Panc1 (cell line): ENCODE measurements at regions not wholly inside any gene's neighbourhood (a gene's known extent, or its start where the extent isn't known, plus 50 kb on each side); places are given as distances from the start of the nearest gene placed in this dataset.

ENCODE experiments used
- ATAC-seq: fragments of 200-7000 bp; cut with Tn5 transposase; 2 replicates; pipeline ENCODE4 v1.9.1; 2020; ENCODE audit warnings: mild to moderate bottlenecking, moderate library complexity
- BruUV-seq: library from RNA; stranded (reverse); fragments of 400-500 nt; replicated peaks from 2 replicates; lab custom pipeline; 2021; lab: Mats Ljungman, UMichigan
- CTCF ChIA-PET: fragments of 300-600 bp; sonication (Branson Sonifier 250); formaldehyde crosslinking; loops from one replicate; lab custom pipeline; 2022; ENCODE audit warnings: antibody characterized with exemption; lab: Charles Lee
- POLR2A ChIA-PET: fragments of 300-600 bp; sonication (Branson Sonifier 250); formaldehyde crosslinking; loops from one replicate; lab custom pipeline; 2022; ENCODE audit warnings: antibody characterized with exemption; lab: Charles Lee
- DNase-seq: peaks from one replicate; pipeline ENCODE4 v3.0.0-alpha.2; 2010; ENCODE audit warnings: low read depth, low spot score
- H3K27ac ChIP-seq: 2 replicates; pipeline ENCODE4 v1.5.1; 2011; ENCODE audit warnings: mild to moderate bottlenecking, low read length, inconsistent platforms
- H3K27me3 ChIP-seq: fragments of 200-500 bp; sonication (Bioruptor generic); 2 replicates; pipeline ENCODE4 v1.6.0; 2014; ENCODE audit warnings: low read length, inconsistent platforms; ENCODE audit not compliant: control insufficient read depth, insufficient read depth
- H3K36me3 ChIP-seq: fragments of 200-500 bp; sonication (Bioruptor generic); 2 replicates; pipeline ENCODE4 v1.5.1; 2014; ENCODE audit warnings: inconsistent platforms, mild to moderate bottlenecking, low read length, moderate library complexity; ENCODE audit not compliant: control insufficient read depth, insufficient read depth
- H3K4me1 ChIP-seq: 2 replicates; pipeline ENCODE4 v1.5.1; 2011; ENCODE audit warnings: inconsistent platforms, mild to moderate bottlenecking, low read length, moderate library complexity; ENCODE audit not compliant: control insufficient read depth, insufficient read depth
- H3K4me3 ChIP-seq, 2 experiments: 2 replicates each; pipeline ENCODE4 v1.5.1; 2011 to 2012; ENCODE audit warnings: low read depth in 2 of 2, low read length in 2 of 2, mild to moderate bottlenecking in 2 of 2, inconsistent platforms in 1 of 2, moderate library complexity in 1 of 2
- H3K9me3 ChIP-seq: fragments of 200-500 bp; sonication (Bioruptor generic); 2 replicates; pipeline ENCODE4 v1.5.1; 2014; ENCODE audit warnings: low read depth, mild to moderate bottlenecking, inconsistent platforms, low read length, moderate library complexity; ENCODE audit not compliant: control insufficient read depth, insufficient read depth
- POLR2AphosphoS5 ChIP-seq: IDR thresholded peaks from 2 replicates; pipeline ENCODE4 v1.6.1; 2012; ENCODE audit warnings: mild to moderate bottlenecking, low read depth, low read length, moderate library complexity
- REST ChIP-seq, 2 experiments: IDR thresholded peaks; 2 replicates each; pipeline ENCODE4 v1.6.1; 2011 to 2012; ENCODE audit warnings: low read depth in 2 of 2, control low read depth in 1 of 2, low read length in 1 of 2, mild to moderate bottlenecking in 1 of 2, moderate library complexity in 1 of 2; ENCODE audit not compliant: insufficient read depth in 1 of 2
- SIN3A ChIP-seq: IDR thresholded peaks from 2 replicates; pipeline ENCODE4 v1.6.1; 2012; ENCODE audit warnings: low read depth, mild to moderate bottlenecking, low read length, moderate library complexity, borderline replicate concordance; ENCODE audit not compliant: insufficient read depth
- TCF7L2 ChIP-seq: IDR thresholded peaks from 2 replicates; pipeline ENCODE4 v1.6.1; 2011; ENCODE audit warnings: mild to moderate bottlenecking, low read depth, low read length, inconsistent platforms
- in situ Hi-C: cut with HindIII; loops from 2 replicates; pipeline ENCODE4 v1.10.0; 2016; ENCODE audit warnings: low sequenced_read_pairs, low pct_unique_long_range_greater_than_20kb
- intact Hi-C: fragments of 100-400 bp; cut with micrococcal nuclease; formaldehyde crosslinking; loops from one replicate; pipeline ENCODE4 v1.10.0; 2022; ENCODE audit not compliant: unreplicated experiment
- TF ChIP-seq, protein P1 (sequence below): fragments of 450-650 bp; IDR thresholded peaks from 2 replicates; pipeline ENCODE4 v1.5.1; 2017; ENCODE audit warnings: mild to moderate bottlenecking

DNA sequence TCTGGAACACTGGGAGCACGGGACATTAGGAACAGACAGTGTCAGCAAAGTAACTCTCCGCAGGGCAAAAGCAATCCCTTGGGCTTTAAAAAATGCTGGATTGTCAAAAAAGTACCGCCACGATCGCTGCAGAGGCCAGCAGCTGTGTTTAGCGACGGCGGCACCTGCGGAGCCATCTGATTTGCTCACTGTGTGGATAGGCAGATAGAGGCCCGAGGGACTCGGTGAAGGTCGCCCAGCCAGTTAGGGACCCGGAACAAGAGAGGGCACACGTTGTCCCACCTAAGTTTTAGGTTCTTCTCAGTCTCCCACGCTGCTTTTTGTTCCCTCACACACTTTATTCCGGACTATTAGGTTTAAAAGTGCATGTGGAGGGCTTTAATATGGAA lies 238.3 kb downstream of the TEX29 start:
- ATAC-seq = no peak
- no peak overlapping the region for H3K27ac ChIP-seq
- ChIA-PET CTCF (no interaction called here), POLR2A (no interaction called here)
- no peak for DNase-seq
- in situ Hi-C loops (no loop called here), intact Hi-C loops (no loop called here)
- no peaks in the 10 kb centered on the region for H3K9me3 ChIP-seq
- H3K4me3 ChIP-seq = no peak overlapping the region
- BruUV-seq = no TSS peak
- TF ChIP-seq SIN3A (no peak), REST (IDR thresholded peaks at IDR 0.05; ENCODE audit: insufficient read depth in 1 of 2, low read depth in 2 of 2, low read length in 1 of 2) (no peak), POLR2AphosphoS5 (no peak), TCF7L2 (no peak)
- TF ChIP-seq, protein P1, sequence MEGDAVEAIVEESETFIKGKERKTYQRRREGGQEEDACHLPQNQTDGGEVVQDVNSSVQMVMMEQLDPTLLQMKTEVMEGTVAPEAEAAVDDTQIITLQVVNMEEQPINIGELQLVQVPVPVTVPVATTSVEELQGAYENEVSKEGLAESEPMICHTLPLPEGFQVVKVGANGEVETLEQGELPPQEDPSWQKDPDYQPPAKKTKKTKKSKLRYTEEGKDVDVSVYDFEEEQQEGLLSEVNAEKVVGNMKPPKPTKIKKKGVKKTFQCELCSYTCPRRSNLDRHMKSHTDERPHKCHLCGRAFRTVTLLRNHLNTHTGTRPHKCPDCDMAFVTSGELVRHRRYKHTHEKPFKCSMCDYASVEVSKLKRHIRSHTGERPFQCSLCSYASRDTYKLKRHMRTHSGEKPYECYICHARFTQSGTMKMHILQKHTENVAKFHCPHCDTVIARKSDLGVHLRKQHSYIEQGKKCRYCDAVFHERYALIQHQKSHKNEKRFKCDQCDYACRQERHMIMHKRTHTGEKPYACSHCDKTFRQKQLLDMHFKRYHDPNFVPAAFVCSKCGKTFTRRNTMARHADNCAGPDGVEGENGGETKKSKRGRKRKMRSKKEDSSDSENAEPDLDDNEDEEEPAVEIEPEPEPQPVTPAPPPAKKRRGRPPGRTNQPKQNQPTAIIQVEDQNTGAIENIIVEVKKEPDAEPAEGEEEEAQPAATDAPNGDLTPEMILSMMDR = no peak
- no peaks in the 10 kb centered on the region for H3K4me1 ChIP-seq
- H3K27me3 ChIP-seq = no peaks in the 10 kb centered on the region
- no peaks in the 10 kb centered on the region for H3K36me3 ChIP-seq

DNA sequence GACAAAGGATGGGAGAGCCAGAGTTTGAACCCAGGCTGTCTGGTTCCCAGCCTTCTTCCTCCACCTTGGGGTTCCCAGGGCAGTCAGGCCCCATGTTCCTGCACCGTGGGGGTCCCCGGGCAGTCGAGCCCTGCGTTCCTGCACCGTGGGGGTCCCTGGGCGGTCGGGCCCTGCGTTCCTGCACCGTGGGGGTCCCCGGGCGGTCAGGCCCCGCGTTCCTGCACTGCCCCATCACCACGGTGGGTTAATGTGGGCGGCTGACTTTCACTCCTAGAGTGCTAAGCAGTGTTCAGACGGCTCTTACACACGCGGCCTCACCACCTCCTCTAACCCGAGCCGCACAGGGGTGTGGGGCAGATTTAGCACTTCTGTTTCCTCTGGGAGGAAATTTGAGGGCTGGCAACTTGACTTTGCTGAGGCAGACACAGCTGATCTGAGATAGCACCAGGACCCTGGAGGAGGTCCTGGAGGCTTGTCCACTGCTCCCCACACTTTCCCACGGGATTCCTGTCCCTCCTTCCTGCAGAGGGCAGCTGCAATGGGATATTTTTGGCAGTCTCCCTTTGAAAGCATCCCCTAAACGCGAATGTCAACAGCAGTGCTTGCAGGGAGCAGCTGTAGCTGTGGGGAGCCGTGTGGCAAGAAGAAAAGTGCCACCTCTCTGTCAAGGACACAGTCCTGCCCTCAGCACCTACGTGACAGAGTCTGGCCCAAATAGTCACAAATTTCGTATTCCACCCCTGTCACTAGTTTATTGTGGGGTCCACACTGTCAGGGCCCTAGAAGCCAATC lies 239.4 kb downstream of the TEX29 start:
- in situ Hi-C loops = no loop called here

More for the DNA sequence above, 239.4 kb downstream of the TEX29 start:
- no peaks in the 10 kb centered on the region for H3K4me1 ChIP-seq
- no peaks in the 10 kb centered on the region for H3K27me3 ChIP-seq
- no peak for DNase-seq
- H3K36me3 ChIP-seq = no peaks in the 10 kb centered on the region
- POLR2A ChIA-PET = no interaction called here
- no peak for TF ChIP-seq POLR2AphosphoS5
- TF ChIP-seq, protein P1 = no peak
- TF ChIP-seq REST (IDR thresholded peaks at IDR 0.05; ENCODE audit: insufficient read depth in 1 of 2, low read depth in 2 of 2, low read length in 1 of 2) = no peak
- no peak for TF ChIP-seq TCF7L2
- no peak for TF ChIP-seq SIN3A
- H3K27ac ChIP-seq = no peak overlapping the region
- H3K4me3 ChIP-seq = no peak overlapping the region
- CTCF ChIA-PET = no interaction called here
- intact Hi-C loops = no loop called here
- no TSS peak for BruUV-seq
- ATAC-seq = no peak
- no peaks in the 10 kb centered on the region for H3K9me3 ChIP-seq
